ENCODE measurements at regions not wholly inside any gene's neighbourhood (a gene's known extent, or its start where the extent isn't known, plus 50 kb on each side); places are given as distances from the start of the nearest gene placed in this dataset.
A peak's percentile ranks its signal among the peaks of the same experiment; 100 is the strongest.

GRCh38 chr4:147407261-147408045 is 73.4 kb upstream of the EDNRA start:
- Histone ChIP-seq H2BK120ac (ENCODE audit: insufficient read depth, low read length, poor library complexity) (no peak overlapping the region), H3K23ac (ENCODE audit: low read length) (no peak overlapping the region), H3K4me2 (ENCODE audit: low read length) (no peak overlapping the region), H3K36me3 (ENCODE audit: control insufficient read depth in 1 of 2, insufficient read depth in 2 of 2, low read length in 2 of 2) (no peaks in the 10 kb centered on the region), H3K27ac (ENCODE audit: low read depth, low read length) (no peak overlapping the region), H3K9ac (ENCODE audit: low read length) (no peak overlapping the region), H2BK12ac (ENCODE audit: low read length) (no peak overlapping the region), H3K9me3 (ENCODE audit: insufficient read depth, low read depth, low read length) (no peaks in the 10 kb centered on the region), H2BK5ac (ENCODE audit: low read depth, low read length, poor library complexity) (no peak overlapping the region), H4K91ac (ENCODE audit: low read depth, low read length) (no peak overlapping the region), H3K79me2 (ENCODE audit: control insufficient read depth, insufficient read depth, low read length, poor library complexity) (no peaks in the 10 kb centered on the region), H3K4ac (ENCODE audit: low read depth, low read length) (no peak overlapping the region), H3K4me1 (ENCODE audit: control insufficient read depth in 1 of 2, insufficient read depth in 2 of 2, low read length in 2 of 2) (no peaks in the 10 kb centered on the region), H3K79me1 (ENCODE audit: low read length) (no peaks in the 10 kb centered on the region), H3K14ac (ENCODE audit: low read length) (no peak overlapping the region), H4K8ac (ENCODE audit: low read depth, low read length) (no peak overlapping the region), H2AK5ac (ENCODE audit: low read length) (no peak overlapping the region), H4K12ac (ENCODE audit: low read depth, low read length) (no peak overlapping the region), H3K27me3 (ENCODE audit: insufficient read depth, low read length) (no peaks in the 10 kb centered on the region), H3K4me3 (ENCODE audit: low read depth, low read length) (no peak overlapping the region), H3K18ac (ENCODE audit: low read length) (no peak overlapping the region), H2AFZ (ENCODE audit: insufficient read depth, low read length, poor library complexity) (no peak overlapping the region)
- no CpG with 5 or more reads among the region's 5 CpGs for WGBS (ENCODE audit: extremely low coverage, insufficient coverage, insufficient read length)
- DNase-seq, result no peak

- H3K9ac ChIP-seq (ENCODE audit: low read length), result no peak overlapping the region
- DNase-seq, result no peak
- no peak overlapping the region for H2BK12ac ChIP-seq (ENCODE audit: low read length)
- H3K4me3 ChIP-seq (ENCODE audit: low read depth, low read length), result no peak overlapping the region
- H4K8ac ChIP-seq (ENCODE audit: low read depth, low read length), result no peak overlapping the region
- no peak overlapping the region for H3K4me2 ChIP-seq (ENCODE audit: low read length)
- no peak overlapping the region for H3K4ac ChIP-seq (ENCODE audit: low read depth, low read length)
- H4K91ac ChIP-seq (ENCODE audit: low read depth, low read length), result no peak overlapping the region
- H3K14ac ChIP-seq (ENCODE audit: low read length), result no peak overlapping the region
- no peaks in the 10 kb centered on the region for H3K27me3 ChIP-seq (ENCODE audit: insufficient read depth, low read length)
- H3K79me1 ChIP-seq (ENCODE audit: low read length), result no peaks in the 10 kb centered on the region
- H3K79me2 ChIP-seq (ENCODE audit: control insufficient read depth, insufficient read depth, low read length, poor library complexity), result no peaks in the 10 kb centered on the region
- H3K23ac ChIP-seq (ENCODE audit: low read length), result peak overlapping the region; percentile 61
- H2BK5ac ChIP-seq (ENCODE audit: low read depth, low read length, poor library complexity), result no peak overlapping the region
- no peaks in the 10 kb centered on the region for H3K9me3 ChIP-seq (ENCODE audit: insufficient read depth, low read depth, low read length)
- no peak overlapping the region for H3K27ac ChIP-seq (ENCODE audit: low read depth, low read length)
- no peaks in the 10 kb centered on the region for H3K36me3 ChIP-seq (ENCODE audit: control insufficient read depth in 1 of 2, insufficient read depth in 2 of 2, low read length in 2 of 2)
- no peak overlapping the region for H3K18ac ChIP-seq (ENCODE audit: low read length)
- no peak overlapping the region for H4K12ac ChIP-seq (ENCODE audit: low read depth, low read length)
- H3K4me1 ChIP-seq (ENCODE audit: control insufficient read depth in 1 of 2, insufficient read depth in 2 of 2, low read length in 2 of 2), result no peaks in the 10 kb centered on the region
- no peak overlapping the region for H2BK120ac ChIP-seq (ENCODE audit: insufficient read depth, low read length, poor library complexity)
- no peak overlapping the region for H2AK5ac ChIP-seq (ENCODE audit: low read length)
- no peak overlapping the region for H2AFZ ChIP-seq (ENCODE audit: insufficient read depth, low read length, poor library complexity)
Observed at GRCh38 chr4:147408189-147408588, 72.7 kb upstream of the EDNRA start.

DNA sequence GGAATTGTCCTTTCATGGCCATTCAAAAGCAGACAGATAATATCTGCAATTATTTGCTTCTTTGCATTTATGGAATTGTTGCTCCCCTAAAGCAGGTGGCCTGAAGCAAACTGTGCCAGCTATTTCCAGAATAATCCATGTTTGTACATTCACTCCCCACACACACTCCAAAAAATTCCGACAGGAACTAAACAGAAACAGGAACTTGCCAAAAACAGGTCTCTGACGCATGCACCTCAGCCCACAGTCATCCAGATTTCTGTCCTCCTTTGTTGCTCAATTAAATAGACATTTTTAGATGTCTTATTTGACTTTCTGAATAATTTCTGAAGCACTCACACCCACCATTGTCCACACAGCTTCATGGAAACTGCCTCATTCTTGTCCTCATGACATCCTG is 71.5 kb upstream of the EDNRA start:
- H4K8ac ChIP-seq (ENCODE audit: low read depth, low read length), result no peak overlapping the region
- H3K14ac ChIP-seq (ENCODE audit: low read length), result no peak overlapping the region
- no peak for DNase-seq
- no peak overlapping the region for H3K4me2 ChIP-seq (ENCODE audit: low read length)
- H2BK5ac ChIP-seq (ENCODE audit: low read depth, low read length, poor library complexity), result no peak overlapping the region
- H2BK120ac ChIP-seq (ENCODE audit: insufficient read depth, low read length, poor library complexity), result no peak overlapping the region
- H2AK5ac ChIP-seq (ENCODE audit: low read length), result no peak overlapping the region
- no peaks in the 10 kb centered on the region for H3K4me1 ChIP-seq (ENCODE audit: control insufficient read depth in 1 of 2, insufficient read depth in 2 of 2, low read length in 2 of 2)
- no peak overlapping the region for H4K12ac ChIP-seq (ENCODE audit: low read depth, low read length)
- H3K18ac ChIP-seq (ENCODE audit: low read length), result no peak overlapping the region
- H3K27ac ChIP-seq (ENCODE audit: low read depth, low read length), result no peak overlapping the region
- H3K9me3 ChIP-seq (ENCODE audit: insufficient read depth, low read depth, low read length), result no peaks in the 10 kb centered on the region
- H3K9ac ChIP-seq (ENCODE audit: low read length), result no peak overlapping the region
- no peak overlapping the region for H3K4me3 ChIP-seq (ENCODE audit: low read depth, low read length)
- H3K4ac ChIP-seq (ENCODE audit: low read depth, low read length), result no peak overlapping the region
- no peaks in the 10 kb centered on the region for H3K79me2 ChIP-seq (ENCODE audit: control insufficient read depth, insufficient read depth, low read length, poor library complexity)
- H2BK12ac ChIP-seq (ENCODE audit: low read length), result no peak overlapping the region
- WGBS (ENCODE audit: extremely low coverage, insufficient coverage, insufficient read length), result no CpG with 5 or more reads among the region's 2 CpGs
- H4K91ac ChIP-seq (ENCODE audit: low read depth, low read length), result no peak overlapping the region
- no peaks in the 10 kb centered on the region for H3K79me1 ChIP-seq (ENCODE audit: low read length)
- no peak overlapping the region for H2AFZ ChIP-seq (ENCODE audit: insufficient read depth, low read length, poor library complexity)
- no peaks in the 10 kb centered on the region for H3K27me3 ChIP-seq (ENCODE audit: insufficient read depth, low read length)
- no peaks in the 10 kb centered on the region for H3K36me3 ChIP-seq (ENCODE audit: control insufficient read depth in 1 of 2, insufficient read depth in 2 of 2, low read length in 2 of 2)
- no peak overlapping the region for H3K23ac ChIP-seq (ENCODE audit: low read length)

GRCh38 chr4:147418226-147418625 is 62.7 kb upstream of the EDNRA start:
- no peak overlapping the region for H3K4me2 ChIP-seq (ENCODE audit: low read length)
- H4K91ac ChIP-seq (ENCODE audit: low read depth, low read length), result no peak overlapping the region
- no peak overlapping the region for H3K18ac ChIP-seq (ENCODE audit: low read length)
- no peak overlapping the region for H3K23ac ChIP-seq (ENCODE audit: low read length)
- no peak overlapping the region for H3K4me3 ChIP-seq (ENCODE audit: low read depth, low read length)
- H3K27me3 ChIP-seq (ENCODE audit: insufficient read depth, low read length), result no peaks in the 10 kb centered on the region
- H3K9me3 ChIP-seq (ENCODE audit: insufficient read depth, low read depth, low read length), result no peaks in the 10 kb centered on the region
- H4K8ac ChIP-seq (ENCODE audit: low read depth, low read length), result no peak overlapping the region
- H3K79me1 ChIP-seq (ENCODE audit: low read length), result no peaks in the 10 kb centered on the region
- H3K9ac ChIP-seq (ENCODE audit: low read length), result no peak overlapping the region
- no peaks in the 10 kb centered on the region for H3K79me2 ChIP-seq (ENCODE audit: control insufficient read depth, insufficient read depth, low read length, poor library complexity)
- H3K14ac ChIP-seq (ENCODE audit: low read length), result no peak overlapping the region
- H2BK120ac ChIP-seq (ENCODE audit: insufficient read depth, low read length, poor library complexity), result no peak overlapping the region
- no peak overlapping the region for H2AK5ac ChIP-seq (ENCODE audit: low read length)
- H3K27ac ChIP-seq (ENCODE audit: low read depth, low read length), result no peak overlapping the region
- no peaks in the 10 kb centered on the region for H3K4me1 ChIP-seq (ENCODE audit: control insufficient read depth in 1 of 2, insufficient read depth in 2 of 2, low read length in 2 of 2)
- no peaks in the 10 kb centered on the region for H3K36me3 ChIP-seq (ENCODE audit: control insufficient read depth in 1 of 2, insufficient read depth in 2 of 2, low read length in 2 of 2)
- DNase-seq, result no peak
- H2BK5ac ChIP-seq (ENCODE audit: low read depth, low read length, poor library complexity), result no peak overlapping the region
- H3K4ac ChIP-seq (ENCODE audit: low read depth, low read length), result no peak overlapping the region
- no CpG with 5 or more reads among the region's 1 CpG for WGBS (ENCODE audit: extremely low coverage, insufficient coverage, insufficient read length)
- H4K12ac ChIP-seq (ENCODE audit: low read depth, low read length), result no peak overlapping the region
- H2AFZ ChIP-seq (ENCODE audit: insufficient read depth, low read length, poor library complexity), result no peak overlapping the region
- no peak overlapping the region for H2BK12ac ChIP-seq (ENCODE audit: low read length)
